T follicular helper cell (primary cell): ENCODE measurements at regions not wholly inside any gene's neighbourhood (a gene's known extent, or its start where the extent isn't known, plus 50 kb on each side); places are given as distances from the start of the nearest gene placed in this dataset.

Experiments used
- DNase-seq: peaks from one replicate; pipeline ENCODE4 v3.0.0-alpha.2; 2020; ENCODE audit warnings: low read depth

DNA sequence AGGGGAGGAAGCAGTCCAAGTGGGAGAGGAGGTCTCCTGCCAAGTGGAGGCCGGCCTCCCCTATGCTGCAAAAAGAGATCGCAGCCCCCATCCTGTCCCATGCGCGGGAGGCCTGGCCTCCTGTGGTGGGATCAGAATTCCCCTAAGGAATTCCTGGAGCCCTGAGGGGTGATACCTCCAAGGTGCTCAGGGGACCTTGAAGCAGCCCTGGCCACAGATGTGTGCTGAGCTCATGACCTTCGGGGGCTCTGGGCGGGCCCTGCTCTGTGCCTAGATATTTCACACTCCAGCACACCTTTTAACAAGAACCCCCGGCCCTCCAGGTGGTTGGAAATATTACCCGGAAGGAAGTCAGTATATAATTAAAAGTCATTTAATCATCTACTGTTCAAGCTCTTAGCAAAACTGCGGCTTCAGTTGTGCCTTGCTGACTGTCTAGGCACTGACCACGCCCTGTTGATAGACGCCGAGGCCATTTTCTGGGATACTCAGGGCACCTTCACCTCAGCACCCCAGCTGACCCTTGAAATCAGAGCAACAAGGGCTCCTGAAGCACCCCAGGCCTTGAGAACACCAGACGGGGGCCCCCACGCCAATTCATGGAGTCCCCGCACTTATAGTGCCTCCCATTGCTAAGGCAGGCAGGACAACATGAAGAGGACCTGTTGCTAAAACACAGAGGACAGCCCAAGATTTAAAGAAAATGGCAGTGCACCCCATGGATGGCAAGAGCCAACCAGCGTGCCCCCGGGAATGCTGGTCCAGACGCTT, 119.1 kb downstream of the NDUFA10 start:
- no peak for DNase-seq

- DNase-seq, result no peak
Observed at GRCh38 chr2:239905306-239905705, 119.8 kb downstream of the NDUFA10 start.

DNA sequence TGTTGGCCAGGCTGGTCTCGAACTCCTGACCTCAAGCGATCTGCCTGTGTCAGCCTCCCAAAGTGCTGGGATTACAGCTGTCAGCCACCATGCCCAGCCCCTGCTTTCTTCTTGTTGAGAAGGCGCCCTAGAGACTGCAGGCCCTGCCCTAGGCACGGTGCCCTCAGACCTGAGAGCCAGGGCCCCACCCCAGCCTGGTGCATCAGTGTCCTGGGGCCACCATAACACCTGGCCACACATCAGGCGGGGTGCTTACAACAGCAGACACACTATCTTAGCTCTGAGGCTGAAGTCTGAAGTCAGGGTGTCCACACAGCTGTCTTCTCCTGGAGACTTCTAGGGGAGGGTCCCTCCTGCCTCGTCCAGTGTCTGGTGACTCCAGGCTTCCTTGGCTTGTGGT, 120.6 kb downstream of the NDUFA10 start:
- no peak for DNase-seq

DNA sequence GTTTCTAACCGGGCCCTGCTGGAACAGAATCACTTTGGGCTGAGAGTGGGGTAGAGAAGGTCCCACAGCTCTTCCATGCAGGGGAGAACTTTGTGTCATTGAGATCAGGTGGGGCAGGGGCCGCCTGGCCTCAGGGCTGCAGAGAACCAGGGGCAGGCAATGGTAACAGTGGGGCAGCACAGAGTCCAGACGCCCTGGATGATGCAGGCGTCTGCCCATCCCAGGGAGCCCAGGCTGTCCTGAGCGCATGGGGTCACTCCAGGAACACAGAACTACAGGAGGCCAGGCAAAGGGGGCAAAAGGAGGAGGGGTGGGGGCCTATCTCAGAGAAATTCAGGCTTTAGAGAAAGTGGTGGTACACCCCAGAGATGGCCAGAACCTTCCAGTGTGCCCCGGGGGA, 121.3 kb downstream of the NDUFA10 start:
- no peak for DNase-seq

GRCh38 chr2:239903210-239903609, 121.9 kb downstream of the NDUFA10 start:
- DNase-seq, result no peak

- DNase-seq, result no peak
Observed at GRCh38 chr2:239902749-239903201, 122.4 kb downstream of the NDUFA10 start.

- no peak for DNase-seq
Observed at GRCh38 chr2:239898292-239898925, 126.7 kb downstream of the NDUFA10 start.

GRCh38 chr2:239897596-239898235, 127.4 kb downstream of the NDUFA10 start:
- no peak for DNase-seq

DNA sequence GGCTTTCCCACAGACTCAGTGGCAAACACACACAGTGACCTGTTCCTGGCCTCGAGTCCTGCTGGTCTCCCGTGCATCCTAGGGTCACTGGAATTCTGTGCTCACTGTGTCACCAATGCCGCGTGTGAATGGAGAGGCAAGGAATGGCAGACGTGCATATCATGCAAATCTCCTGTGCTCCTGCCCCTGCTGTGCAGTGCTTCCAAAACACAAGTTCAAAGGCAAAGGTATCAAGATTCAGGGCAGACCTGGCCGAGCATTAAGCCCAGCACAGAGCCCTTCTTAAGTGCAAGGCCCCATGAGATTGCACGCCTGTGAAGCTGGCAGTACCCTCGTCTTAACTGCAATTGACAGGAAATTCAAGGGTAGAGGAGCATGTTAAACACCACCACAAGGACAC, 129.1 kb downstream of the NDUFA10 start:
- no peak for DNase-seq

GRCh38 chr2:239895669-239896068, 129.5 kb downstream of the NDUFA10 start:
- no peak for DNase-seq

DNA sequence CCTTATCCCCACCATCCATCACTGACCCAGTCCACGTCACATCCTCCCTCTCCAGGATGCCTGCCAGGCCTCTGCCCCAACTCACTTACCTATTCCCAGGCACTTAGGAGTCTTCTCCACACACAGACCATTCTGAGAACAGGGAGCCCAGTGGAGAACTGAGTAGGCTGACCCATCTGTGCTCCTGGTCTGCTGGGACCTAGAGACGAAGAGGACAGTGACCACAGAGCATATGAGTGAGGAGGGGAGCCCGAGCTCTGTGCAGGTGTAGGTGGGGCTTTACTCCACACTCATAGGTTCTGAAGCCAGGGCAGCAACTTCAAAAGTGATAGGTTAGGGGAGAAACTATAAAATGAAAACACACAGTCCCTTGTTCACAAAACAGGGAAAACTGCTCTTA, 130.0 kb downstream of the NDUFA10 start:
- no peak for DNase-seq

DNA sequence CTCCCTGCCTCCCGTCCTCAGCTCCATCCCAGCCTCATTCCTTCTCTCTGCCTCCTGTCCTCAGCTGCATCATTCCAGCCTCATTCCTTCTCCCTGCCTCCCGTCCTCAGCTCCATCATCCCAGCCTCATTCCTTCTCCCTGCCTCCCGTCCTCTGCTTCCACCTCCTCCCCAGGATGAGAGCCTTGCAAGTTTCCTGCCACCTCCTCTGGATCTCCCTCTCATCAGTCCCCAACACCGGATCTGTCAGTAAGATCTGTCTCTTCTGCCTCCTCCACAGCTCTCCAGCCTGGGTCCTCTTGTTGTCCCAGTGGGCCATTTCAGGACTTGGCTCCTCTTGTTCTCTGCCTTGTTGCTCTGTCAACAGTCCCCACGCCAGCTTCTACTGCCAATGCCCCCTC, 130.9 kb downstream of the NDUFA10 start:
- DNase-seq, result no peak

DNA sequence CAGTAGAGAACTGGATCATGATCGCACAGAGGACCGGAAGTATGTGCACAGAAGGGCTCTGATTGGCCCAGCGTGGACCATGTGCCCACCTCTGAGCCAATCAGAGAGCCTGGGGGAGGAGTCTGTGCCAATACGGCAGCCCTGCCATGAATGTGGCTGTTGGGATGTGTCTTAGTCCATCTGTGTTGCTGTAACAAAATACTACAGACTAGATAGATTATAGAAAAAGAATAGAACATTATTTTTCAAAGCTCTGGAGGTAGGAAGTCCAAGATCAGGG, 132.0 kb downstream of the NDUFA10 start:
- no peak for DNase-seq

GRCh38 chr2:239892441-239893235, 132.5 kb downstream of the NDUFA10 start:
- no peak for DNase-seq

DNA sequence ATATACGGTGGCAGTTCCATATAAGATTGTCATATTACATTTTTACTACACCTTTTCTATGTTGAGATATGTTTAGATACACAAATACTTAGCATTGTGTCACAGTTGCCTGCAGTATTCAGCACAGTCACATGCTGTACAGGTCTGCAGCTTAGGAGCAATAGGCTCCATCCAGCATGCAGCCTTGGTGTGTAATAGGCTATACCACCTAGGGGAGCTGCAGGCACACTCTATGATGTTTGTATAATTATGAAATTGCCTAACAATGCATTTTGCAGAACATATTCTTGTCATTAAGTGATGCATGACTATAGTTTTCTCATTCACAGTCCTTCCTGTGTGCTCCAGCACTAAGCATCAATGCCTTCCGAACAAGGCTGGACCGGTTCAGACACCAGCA, 133.4 kb downstream of the NDUFA10 start:
- DNase-seq, result no peak

DNA sequence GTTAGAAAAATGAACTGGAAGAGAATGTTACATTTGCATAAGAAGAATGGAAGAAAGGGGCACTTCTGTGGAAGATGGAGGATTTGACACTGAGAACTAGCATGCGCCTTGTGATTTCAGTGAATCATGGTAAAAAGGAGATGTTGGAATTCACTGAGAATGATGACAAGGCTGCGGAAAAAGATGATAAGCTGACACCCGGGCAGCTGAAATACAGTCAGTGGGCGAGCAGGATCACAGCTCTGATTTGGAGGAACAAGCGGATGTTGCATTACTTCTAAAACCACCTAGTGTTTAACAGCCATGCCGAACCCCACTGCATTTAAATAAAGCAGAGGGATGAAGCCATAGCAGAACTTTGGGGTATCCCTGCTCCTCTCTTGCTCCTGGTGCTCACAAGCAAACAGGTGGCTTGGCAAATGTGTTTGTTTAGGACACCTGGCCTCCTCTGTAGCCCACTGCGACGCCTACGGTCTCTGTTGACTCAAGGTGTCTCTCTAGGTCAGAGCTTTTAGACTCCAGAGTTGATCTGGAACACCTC, 134.9 kb downstream of the NDUFA10 start:
- DNase-seq, result no peak

- DNase-seq, result no peak
Observed at GRCh38 chr2:239889641-239890121, 135.5 kb downstream of the NDUFA10 start.

DNA sequence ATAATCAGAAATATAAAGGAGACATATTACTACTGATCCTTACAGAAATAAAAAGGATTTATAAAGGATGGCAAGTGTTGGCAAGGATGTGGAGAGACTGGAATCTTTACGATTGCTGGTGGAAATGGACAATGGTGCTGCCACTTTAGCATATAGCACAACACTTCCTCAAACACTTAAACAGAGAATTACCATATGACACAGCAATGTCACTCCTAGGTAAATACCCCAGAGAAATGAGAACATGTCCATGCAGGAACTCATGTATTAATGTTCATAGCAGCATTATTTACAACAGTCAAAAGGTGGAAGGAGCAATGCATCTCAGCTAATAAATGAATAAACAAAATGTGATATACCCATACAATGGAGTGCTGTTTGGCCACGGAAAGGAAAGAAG, 137.5 kb downstream of the NDUFA10 start:
- DNase-seq, result no peak

DNA sequence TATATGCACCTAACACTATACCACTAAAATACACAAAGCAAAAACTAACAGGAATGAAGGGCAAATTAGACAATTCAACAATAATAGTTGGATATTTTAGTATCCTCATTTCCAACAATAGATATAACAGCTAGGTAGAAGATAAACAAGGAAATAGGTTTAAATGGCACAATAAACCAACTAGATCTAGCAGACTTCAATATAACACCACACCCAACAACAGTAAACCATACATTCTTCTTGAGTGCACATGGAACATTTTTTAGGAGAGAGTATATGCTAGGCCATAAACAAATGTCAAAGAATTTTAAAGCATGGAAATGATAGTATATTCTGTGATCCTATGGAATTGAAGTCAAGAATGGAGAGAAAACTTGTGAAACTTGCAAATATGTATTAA, 138.4 kb downstream of the NDUFA10 start:
- no peak for DNase-seq

DNA sequence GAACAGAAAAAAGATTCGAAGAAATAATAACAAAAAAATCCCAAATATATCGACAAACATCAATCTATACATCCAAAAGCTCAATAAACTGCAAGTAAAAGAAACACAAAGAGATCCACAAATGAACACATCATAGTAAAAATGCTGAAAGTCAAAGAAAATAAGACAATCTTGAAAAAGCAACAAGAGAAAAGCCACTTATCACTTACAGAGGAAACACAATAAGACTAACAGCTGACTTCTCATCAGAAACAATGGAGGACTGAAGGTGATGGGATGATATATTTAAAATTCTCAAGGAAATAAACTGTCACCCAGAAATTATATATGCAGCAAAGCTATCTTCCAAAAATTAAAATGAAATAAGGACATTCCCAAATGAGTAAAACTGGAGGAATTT, 140.3 kb downstream of the NDUFA10 start:
- DNase-seq, result no peak

- DNase-seq, result no peak
Observed at GRCh38 chr2:239884051-239884405, 141.1 kb downstream of the NDUFA10 start.

DNA sequence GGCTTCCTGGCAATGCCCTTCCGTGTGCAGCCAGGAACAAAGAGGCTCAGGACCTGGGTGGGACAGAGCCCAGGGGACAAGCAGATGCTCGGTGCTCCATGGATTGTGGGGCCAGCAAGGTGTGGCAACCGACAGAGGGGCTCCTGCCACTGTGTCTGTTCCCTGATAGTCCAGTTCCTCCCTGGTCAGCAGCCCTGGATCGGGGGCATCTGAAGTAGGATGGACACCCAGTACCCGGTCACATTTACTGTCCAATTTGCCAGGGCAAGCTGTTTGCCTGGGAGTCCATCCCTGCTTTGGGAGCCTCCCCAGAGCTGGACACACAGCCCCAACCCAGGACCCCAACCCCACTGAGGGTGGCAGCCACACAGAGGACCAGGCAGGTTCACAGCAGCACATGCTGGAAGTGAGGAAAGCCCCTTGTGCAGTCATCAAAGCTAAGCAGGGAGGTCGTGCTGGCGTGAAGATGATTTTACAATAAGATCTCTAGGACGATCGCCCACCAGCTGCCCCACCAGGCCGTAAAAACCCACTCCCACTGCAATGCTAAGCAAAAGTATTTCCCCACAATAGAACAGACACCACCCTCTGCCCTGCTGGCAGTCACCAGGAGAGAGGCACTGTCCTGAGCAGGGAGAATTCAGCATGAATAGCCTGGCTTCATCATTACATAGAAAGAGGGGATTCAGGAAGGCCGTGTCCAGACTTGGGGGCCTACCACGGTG, 141.7 kb downstream of the NDUFA10 start:
- no peak for DNase-seq
